ENCODE measurements at regions not wholly inside any gene's neighbourhood (a gene's known extent, or its start where the extent isn't known, plus 50 kb on each side); places are given as distances from the start of the nearest gene placed in this dataset.
"Not testable (repeated sequence)": the region's sequence is repeated elsewhere in the genome, so short reads cannot be mapped to it uniquely, and the experiment has no call there.

DNA sequence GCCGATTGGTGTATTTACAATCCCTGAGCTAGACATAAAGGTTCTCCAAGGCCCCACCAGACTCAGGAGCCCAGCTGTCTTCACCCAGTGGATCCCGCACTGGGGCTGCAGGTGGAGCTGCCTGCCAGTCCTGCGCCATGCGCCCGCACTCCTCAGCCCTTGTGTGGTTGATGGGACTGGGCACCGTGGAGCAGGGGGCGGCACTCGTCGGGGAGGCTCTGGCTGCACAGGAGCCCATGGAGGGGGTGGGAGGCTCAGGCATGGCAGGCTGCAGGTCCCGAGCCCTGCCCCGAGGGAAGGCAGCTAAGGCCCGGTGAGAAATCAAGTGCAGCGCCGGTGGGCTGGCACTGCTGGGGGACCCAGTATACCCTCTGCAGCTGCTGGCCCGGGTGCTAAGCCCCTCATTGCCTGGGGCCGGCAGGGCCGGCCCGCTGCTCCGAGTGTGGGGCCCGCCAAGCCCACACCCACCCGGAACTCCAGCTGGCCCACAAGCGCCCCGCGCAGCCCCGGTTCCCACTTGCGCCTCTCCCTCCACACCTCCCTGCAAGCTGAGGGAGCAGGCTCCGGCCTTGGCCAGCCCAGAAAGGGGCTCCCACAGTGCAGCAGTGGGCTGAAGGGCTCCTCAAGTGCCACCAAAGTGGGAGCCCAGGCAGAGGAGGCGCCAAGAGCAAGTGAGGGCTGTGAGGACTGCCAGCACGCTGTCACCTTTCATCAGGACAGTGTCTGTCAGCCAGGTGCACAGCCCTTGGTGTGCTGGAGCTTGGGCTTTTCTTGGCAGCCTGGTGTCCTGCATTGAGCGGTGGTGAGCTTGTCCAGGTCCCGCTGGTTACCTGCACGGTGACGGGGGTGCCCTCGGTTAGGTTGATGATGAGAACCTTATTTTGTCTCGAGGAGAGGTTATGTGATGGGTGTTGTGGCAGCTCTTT is 185.5 kb downstream of the UBE3A start:
- ATAC-seq (ENCODE audit: low read depth); H3K9me1 ChIP-seq (ENCODE audit: insufficient read depth, low read length); H3K27me3 ChIP-seq (ENCODE audit: control insufficient read depth, insufficient read depth, low read length); H2BK20ac ChIP-seq (ENCODE audit: low read depth, low read length); dilution Hi-C loops (cut with HindIII; ENCODE audit: low sequenced_read_pairs, unreplicated experiment); DNase-seq; CTCF ChIA-PET; POLR2A ChIA-PET (ENCODE audit: unreplicated experiment); H2BK15ac ChIP-seq (ENCODE audit: low read depth, low read length); H2BK5ac ChIP-seq (ENCODE audit: low read depth, low read length, poor library complexity, severe bottlenecking); H3K79me1 ChIP-seq (ENCODE audit: low read depth in 1 of 2, low read length in 2 of 2); H3K23ac ChIP-seq (ENCODE audit: low read depth, low read length); H3K14ac ChIP-seq (replicated peaks; ENCODE audit: low read depth, low read length); H3K4ac ChIP-seq (ENCODE audit: low read depth, low read length); H4K5ac ChIP-seq (ENCODE audit: low read depth, low read length); H3K27ac ChIP-seq (ENCODE audit: insufficient read depth, low read length); H3K4me3 ChIP-seq (ENCODE audit: insufficient read depth, low read depth, low read length); H3K36me3 ChIP-seq (ENCODE audit: control insufficient read depth, insufficient read depth, low read length); BruUV-seq (replicated peaks); intact Hi-C loops (cut with micrococcal nuclease); H3K56ac ChIP-seq (ENCODE audit: extremely low read depth, insufficient read depth, low read length); H2BK120ac ChIP-seq (ENCODE audit: low read depth, low read length); H3K4me2 ChIP-seq (ENCODE audit: low read depth, low read length); H3K4me1 ChIP-seq (ENCODE audit: control insufficient read depth, insufficient read depth, low read length); H2AK5ac ChIP-seq (ENCODE audit: low read depth, low read length); H4K20me1 ChIP-seq (ENCODE audit: insufficient read depth, low read length); H2AK9ac ChIP-seq (replicated peaks; ENCODE audit: low read depth, low read length, poor library complexity); H2AFZ ChIP-seq (replicated peaks; ENCODE audit: low read length, poor library complexity); H4K8ac ChIP-seq (ENCODE audit: low read depth in 2 of 2, low read length in 2 of 2); H3K9ac ChIP-seq (ENCODE audit: low read depth, low read length); in situ Hi-C loops (cut with MboI; ENCODE audit: low sequenced_read_pairs); H3K18ac ChIP-seq (ENCODE audit: low read depth, low read length); H4K91ac ChIP-seq (ENCODE audit: insufficient read depth, low read depth, low read length): not testable (repeated sequence)
- peaks cover 35% of the 10 kb centered on the region for H3K9me3 ChIP-seq (ENCODE audit: control insufficient read depth, insufficient read depth, low read length)
- WGBS, 2 experiments (ENCODE audit: extremely low coverage in 2 of 2, insufficient read length in 1 of 2), result 85% methylated on average over 10 of the region's 35 CpGs; no CpG with 5 or more reads in 1 of the 2 experiments
